Inflammatory macrophage treated with lipopolysaccharide for 4 hours (primary cell): ENCODE measurements at regions not wholly inside any gene's neighbourhood (a gene's known extent, or its start where the extent isn't known, plus 50 kb on each side); places are given as distances from the start of the nearest gene placed in this dataset.
"Not testable (repeated sequence)": the region's sequence is repeated elsewhere in the genome, so short reads cannot be mapped to it uniquely, and the experiment has no call there.

Experiments used
- DNase-seq: peaks from one replicate; pipeline ENCODE4 v3.0.0-alpha.2; 2020

DNA sequence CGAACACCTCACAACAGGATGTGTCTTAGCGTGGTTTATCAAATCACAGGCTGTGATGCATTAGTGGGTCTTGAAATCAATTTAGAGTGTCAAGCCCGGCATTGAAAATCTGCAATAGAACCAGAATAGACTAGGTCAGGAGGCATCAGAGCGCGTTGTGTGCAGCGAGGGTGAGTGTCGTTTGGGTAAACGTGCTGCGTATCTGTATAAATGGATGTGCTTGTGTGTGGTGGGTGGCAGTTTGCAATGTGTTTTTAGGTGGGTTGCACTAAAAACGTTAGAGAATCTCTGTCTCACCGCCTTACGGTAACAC, 121.0 kb upstream of the SULF2 start:
- no peak for DNase-seq

GRCh38 chr20:47905628-47906347, 120.5 kb upstream of the SULF2 start:
- no peak for DNase-seq

GRCh38 chr20:47903009-47903408, 117.7 kb upstream of the SULF2 start:
- DNase-seq, result not testable (repeated sequence)

DNA sequence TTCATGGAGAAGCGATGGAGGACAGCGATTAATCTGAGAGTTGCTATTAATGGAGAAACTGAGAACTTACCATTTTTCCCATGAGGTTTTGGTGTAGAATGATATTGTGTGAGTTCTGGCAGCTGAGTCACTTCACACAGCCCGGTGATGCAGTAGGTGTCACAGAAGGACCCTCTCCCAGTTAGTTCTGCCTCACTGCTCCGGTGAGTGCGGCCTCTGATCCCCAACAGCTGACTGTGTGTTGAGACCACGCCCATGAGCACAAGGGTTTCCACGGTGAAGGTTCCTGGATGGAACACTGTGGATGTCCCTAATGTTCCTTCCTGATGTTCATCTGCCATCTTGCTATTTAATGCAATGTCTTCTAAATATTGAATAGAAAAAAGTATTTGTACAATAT, 114.0 kb upstream of the SULF2 start:
- not testable (repeated sequence) for DNase-seq

GRCh38 chr20:47897461-47897860, 112.2 kb upstream of the SULF2 start:
- DNase-seq, result no peak

- DNase-seq, result not testable (repeated sequence)
Measured at GRCh38 chr20:47892681-47893080, 107.4 kb upstream of the SULF2 start.

GRCh38 chr20:47890708-47891107, 105.4 kb upstream of the SULF2 start:
- DNase-seq, result not testable (repeated sequence)

- DNase-seq, result not testable (repeated sequence)
Measured at GRCh38 chr20:47889751-47890150, 104.5 kb upstream of the SULF2 start.

DNA sequence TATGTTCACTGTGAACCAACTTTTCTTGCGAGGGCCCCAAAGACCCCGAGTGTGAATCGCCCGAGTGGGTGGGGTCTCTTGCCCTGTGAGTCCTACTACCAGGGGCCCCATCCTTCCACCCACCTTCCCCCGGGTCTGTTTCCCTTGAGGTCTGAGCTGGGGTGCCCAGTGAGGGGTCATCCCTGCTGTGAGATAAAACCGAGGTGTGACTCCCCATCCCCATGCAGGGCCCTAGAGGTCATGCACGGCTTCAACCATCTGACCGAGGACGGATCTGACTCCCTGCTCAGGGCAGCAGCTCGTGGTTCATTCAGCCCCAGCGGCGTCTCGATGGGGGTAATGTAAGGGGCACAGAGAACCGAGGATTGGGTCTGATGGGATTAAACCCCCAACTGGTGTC, 103.1 kb upstream of the SULF2 start:
- no peak for DNase-seq

DNA sequence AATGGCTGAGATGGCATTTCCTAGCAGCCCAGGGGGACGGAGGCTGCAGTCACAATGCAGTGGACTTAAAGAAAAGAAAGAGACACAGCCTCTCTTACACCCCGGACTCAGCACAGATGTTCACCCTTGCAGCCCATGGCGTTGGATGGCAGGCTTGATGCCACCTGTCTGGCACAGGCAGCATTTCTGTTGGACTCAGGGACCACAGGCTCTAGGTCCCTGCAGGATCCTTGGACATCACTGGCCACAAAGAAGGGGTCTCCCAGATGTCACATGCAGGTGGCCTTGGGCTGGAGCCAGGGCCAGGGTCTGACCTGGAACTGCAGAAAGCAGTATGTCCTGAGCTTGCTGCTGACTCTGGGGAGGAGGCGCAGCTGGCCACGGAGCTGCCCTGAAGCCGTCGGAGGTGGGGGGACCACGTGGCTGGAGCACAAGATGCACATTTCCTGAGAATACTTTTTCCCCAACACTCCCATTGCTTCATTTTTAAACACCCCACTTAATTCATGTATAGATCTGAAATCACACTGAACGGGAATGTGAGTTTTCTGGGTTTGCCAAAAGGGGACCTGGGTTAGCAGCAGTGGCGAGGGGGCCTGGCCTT, 102.3 kb upstream of the SULF2 start:
- no peak for DNase-seq

DNA sequence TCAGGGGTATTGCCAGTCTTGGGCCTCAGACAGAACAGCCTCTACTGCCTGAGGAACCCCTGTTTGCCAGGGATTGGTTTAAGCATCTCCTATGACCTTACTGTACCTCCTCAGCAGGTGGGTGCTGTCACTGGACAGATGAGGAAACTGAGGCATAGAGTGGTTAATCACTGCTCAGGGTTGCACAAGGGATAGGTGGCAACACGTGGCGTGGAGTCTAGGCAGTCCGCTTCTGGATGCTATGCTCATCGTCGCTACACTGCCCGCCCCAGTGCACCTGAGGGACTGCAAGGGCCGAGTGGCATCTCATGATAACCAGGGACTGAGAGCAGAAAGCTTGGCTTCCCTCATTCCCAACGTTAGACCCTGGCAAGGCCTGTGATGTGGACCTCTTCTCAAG, 101.8 kb upstream of the SULF2 start:
- DNase-seq, result no peak

DNA sequence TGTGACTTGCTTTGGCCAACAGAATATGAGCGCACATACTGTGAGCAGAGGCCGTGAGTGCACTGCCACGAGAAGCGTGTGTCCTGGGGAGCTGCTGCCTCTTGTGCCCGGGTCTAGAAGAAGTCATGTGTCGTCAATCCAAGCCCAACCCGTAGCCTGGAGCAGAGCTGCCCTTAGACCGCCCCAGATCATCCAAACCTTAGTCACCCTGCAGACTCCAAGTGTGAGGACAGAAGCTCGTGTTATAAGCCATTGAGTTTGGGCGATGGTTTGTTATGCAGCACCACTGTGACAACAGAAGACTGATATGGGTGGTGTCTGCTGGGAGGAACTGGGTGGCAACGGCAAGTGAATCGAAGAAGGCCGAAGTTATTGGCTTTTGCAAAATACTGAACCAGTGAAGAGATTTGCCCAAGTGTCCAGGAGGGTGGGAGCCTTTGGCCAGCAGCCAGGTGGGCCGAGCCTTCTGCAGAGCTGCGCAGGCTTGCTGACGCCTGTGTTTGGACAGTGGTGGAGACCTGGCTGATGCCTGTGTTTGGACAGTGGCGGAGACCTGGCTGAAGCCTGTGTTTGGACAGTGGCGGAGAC, 101.3 kb upstream of the SULF2 start:
- DNase-seq, result no peak

- DNase-seq, result no peak
Measured at GRCh38 chr20:47885909-47886453, 100.7 kb upstream of the SULF2 start.

- DNase-seq, result not testable (repeated sequence)
Measured at GRCh38 chr20:47883940-47884339, 98.7 kb upstream of the SULF2 start.

DNA sequence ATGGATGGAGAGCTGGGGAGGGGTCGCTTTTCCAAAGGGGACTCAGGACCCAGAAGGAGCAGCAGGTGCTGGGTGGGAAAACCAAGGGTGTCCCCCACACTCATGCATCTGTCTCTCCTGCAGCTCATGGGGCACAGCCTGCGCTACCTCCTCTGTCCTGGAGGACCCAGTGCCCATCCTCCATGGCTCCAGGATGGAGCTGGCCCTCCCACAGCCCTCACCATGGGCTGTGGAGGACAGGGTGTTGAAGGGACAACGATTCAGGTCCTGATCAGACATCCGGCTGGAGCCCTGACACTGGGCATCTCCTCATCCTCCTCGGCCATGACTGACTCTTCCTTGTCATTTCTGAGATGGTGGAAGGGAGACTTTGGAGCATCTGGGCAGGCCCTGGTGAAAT, 97.9 kb upstream of the SULF2 start:
- DNase-seq, result no peak

DNA sequence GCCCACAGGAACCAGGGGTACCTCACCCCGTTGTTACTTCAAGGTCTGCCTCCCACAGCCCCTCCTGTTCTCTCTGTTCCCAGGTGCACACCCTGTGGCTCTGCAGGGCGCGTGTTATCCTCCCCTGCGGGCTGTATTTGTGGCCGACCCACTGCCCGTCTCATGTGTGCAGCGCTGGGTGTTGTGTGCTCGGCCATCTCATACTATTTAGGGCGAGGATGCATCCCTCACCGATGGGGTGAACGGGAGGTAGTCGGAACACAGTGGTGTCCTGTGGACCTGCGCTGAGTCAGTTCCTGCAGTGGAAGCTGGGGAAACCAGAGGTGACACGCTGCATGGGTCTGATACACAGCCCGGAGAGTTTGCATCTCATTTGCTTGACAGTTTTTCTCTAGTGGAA, 94.5 kb upstream of the SULF2 start:
- no peak for DNase-seq

- DNase-seq, result no peak
Measured at GRCh38 chr20:47878601-47879027, 93.3 kb upstream of the SULF2 start.

DNA sequence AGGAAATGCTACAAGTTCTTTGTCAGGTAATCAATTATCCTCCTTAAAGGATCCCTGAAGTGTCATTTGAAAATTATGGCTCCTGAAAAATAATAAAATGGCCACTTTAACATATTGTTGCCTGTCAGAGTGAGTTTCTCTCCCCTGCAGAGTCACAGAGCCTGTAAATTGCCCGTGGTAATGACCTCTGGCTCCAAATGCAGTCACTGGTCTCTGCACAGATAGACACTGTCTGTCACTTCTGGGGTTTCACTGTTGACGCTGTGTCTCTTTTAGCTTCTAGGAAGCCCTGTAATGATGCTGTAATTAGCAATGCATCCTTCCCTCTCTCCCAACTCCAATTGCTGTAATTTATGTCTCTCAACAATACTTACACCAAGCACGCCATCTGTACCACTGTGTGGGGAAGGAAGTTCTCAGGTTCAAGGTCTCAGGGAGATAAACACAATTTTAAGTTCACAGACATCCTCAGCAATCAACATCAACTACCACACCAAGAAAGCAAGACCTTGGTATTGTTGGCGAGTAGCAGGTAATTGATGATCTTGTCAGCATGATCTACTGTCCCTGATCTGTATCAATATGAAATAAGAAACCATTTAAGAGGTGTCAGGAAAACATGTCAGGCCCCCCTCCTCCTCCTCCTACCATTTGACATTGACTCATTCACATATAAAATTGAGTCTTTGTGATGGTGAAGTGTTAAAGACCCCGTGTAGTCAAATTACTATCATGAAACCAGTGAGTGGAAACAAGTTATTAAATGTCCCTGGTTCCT, 91.2 kb upstream of the SULF2 start:
- no peak for DNase-seq

DNA sequence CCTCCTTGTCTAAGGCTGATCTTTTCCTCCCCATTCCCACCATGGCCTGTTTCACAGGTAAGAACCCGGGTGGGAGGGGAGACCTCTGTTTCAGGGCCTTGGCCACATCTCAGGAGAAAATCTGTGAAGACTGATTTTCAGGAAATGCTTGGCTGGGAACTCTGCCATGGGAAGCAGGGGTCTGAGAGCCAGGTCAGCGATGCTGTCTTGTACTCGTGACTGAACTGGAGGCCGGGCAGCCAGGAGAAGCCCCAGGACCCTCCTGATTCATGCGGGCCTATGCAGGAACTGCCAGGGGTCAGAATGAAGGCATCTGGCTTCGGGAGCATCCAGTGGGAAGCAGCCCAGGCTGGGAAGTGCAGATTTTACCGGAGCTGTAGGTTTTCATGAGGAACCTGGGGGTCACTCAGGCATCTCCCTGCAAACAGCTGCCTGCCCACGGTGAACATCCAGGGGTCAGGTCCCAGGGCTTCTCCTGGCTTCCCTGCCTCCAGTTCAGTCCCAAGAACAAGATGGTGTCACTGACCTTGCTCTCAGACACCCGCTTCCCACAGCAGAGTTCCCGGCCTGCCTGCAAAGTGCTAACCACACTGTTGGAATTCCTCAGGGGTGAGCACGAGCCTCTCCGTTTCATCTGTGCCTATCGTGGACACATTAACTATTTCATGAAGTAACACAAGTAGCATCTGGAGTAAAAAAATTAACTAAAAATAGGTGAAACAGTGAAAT, 90.2 kb upstream of the SULF2 start:
- no peak for DNase-seq

DNA sequence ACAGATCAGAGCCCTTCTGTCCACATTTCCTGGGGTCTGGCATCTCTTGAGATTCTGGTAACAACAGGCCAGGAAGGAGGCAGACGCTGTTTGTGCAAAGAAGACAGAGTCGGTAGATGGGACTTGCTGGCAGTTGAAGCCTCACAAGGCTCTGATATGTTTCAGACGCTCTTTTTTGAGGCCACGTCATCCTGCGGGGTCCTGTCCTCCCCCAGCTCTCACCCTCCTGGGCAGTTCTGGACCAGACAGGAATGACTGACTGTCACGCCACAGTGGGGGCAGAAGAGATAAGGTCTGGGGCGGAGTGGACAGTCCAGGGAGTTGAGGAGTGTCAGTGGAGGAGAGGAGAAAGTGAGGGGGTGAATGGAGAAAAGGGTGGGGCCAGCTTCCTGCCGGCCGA, 87.1 kb upstream of the SULF2 start:
- no peak for DNase-seq

DNA sequence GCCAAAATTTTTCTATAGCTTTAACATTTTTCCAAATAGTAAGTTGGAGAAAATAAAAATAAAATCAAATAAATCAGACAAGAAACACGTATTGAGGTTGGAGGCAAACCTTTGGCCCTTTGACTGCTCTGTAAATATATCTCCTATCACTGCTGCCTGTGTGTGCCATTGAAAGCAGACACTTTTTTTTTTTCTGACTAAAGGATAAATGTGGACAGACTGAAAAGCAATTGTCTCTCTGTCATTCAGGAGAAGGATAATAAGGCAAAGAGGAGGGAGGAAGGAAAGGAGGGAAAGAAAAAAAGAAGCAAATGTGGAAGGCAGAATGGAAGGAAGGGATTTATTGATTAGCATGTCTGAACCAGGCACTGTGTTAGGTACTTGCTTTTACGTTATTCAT, 85.2 kb upstream of the SULF2 start:
- no peak for DNase-seq

- DNase-seq, result no peak
Measured at GRCh38 chr20:47868744-47869143, 83.5 kb upstream of the SULF2 start.

GRCh38 chr20:47868236-47868635, 83.0 kb upstream of the SULF2 start:
- DNase-seq, result no peak
